GM21528 (cell line): ENCODE measurements at regions not wholly inside any gene's neighbourhood (a gene's known extent, or its start where the extent isn't known, plus 50 kb on each side); places are given as distances from the start of the nearest gene placed in this dataset.

Experiments used
- ATAC-seq: cut with Tn5 transposase; IDR thresholded peaks from one replicate; pipeline ENCODE4 v1.9.1; 2021; ENCODE audit warnings: mild to moderate bottlenecking, moderate library complexity; ENCODE audit not compliant: unreplicated experiment, low FRiP score

DNA sequence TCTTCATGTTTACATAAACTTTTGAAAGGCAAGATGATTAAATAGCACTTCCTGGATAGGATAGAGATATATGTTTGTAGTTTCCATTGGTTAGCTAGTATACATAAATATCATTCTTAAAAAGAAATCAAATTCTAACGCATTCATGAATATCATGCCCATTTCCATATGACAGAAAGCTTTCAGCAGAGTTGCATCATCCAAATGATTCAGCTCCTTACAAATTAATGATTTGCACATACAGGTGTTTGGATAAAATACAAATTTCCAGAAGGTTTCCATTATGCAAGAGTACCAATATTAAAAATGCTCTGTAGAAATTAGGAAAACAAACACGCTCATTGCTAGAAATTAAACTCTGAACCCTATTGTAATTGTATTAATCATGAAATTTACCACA lies 264.4 kb downstream of the FOXG1 start:
- no peak for ATAC-seq

DNA sequence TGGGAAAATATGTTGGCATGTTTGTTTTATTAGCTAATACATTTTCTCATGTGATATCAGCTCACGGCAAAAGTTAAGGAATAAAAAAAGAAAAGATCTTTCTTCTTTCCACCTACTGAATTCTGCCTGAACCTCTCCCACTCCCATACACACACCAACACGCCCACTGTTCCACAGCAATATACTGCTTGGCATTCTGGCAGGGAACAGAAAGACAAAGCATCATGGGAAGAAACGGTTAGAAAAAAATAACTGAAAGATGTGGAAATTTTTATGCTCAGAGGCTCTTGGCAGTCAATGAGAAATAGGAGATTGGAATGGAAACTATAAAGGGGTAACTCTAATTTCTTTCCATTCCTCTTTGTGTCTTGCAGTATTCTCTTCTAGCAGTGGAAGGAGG lies 268.5 kb downstream of the FOXG1 start:
- ATAC-seq = no peak

DNA sequence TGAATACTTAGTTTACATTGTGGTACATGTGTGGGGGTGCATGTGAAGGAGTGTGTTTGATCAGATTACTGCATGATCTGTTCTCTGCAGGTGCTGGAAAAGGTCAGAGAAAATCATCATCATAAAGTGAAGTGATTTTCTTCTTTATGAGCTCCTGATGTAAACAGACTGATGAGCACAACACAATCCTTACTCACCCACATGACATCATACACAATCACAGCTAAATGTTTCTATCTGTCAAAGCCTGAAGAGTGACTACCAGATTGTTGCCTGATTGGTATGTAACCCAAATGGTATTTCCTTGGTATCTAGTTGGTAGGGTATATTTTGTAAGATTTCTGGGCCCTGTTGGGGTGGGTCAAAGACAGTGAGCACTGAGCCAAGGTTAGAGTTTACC lies 270.8 kb downstream of the FOXG1 start:
- ATAC-seq = no peak

DNA sequence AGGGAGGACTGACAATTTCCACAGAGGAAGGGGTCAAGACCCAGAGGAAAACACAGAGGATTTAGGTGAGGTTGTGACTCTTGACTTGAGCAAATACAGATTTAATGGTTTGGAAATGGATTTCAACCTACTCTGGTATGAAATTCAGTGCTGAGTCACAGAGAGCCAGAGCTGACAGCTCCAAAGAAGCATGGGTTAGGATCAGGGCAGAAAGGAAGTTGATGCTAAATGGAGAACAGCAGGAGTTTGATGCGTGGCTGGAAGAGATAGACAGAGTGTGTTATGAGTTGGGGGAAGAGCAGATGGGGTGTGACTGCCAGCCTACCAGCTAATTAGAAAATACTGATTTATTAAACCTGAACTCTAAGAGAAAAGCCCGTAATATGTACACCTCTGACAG lies 272.6 kb downstream of the FOXG1 start:
- no peak for ATAC-seq

DNA sequence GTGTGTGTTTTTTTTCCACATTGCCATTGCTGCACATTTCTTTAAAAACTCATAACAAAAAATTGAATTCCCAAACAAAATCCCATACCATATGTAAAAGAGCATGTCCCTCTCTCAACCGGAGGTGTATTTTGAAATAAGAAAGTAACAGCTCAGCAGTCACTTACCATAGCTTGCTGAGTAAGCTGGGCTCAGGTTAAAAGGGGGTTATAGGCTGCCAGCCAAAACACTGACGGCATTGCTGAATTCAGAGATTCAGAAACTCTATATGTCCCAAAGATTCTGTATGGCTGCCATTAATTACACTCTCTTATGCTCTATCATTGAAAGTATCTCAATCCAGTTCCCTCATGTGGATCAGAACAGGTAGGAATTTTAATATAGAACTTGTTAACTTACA lies 276.0 kb downstream of the FOXG1 start:
- no peak for ATAC-seq

DNA sequence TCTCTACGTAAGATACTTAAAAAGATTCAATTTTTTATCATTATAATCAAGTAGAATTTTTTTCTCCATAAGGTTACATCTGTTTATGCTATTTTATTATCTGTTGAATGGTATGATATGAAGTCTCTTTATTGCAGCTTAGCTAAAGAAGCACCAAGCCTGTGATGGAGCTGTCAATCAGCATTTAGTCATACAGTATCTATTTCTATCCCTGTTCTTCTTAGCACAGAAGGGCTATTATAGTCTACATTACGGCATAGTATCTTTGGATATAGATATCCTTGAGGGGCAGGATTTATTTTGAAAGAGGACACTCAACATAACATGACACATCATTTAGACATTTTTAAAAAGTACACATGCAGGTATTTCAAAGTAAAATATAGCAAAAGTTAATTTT lies 277.1 kb downstream of the FOXG1 start:
- no peak for ATAC-seq

DNA sequence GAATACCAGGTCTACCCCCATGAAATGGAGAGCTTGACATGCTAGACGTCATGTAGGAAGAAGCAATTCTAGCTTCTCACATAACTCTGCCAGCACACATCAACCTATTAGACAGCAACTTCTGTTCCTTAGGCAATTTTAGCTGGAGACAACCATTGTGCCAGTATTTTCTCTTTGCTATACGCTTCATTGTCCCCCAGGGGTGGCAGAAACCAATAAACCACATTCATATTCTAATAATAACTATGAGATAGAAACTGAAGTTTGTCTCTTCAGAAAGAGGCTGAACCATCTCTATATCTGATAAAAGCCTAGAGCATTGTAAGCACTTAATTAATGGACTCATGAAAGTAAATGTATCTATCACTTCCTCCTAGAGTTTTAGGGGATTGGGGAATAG lies 278.6 kb downstream of the FOXG1 start:
- ATAC-seq = no peak

DNA sequence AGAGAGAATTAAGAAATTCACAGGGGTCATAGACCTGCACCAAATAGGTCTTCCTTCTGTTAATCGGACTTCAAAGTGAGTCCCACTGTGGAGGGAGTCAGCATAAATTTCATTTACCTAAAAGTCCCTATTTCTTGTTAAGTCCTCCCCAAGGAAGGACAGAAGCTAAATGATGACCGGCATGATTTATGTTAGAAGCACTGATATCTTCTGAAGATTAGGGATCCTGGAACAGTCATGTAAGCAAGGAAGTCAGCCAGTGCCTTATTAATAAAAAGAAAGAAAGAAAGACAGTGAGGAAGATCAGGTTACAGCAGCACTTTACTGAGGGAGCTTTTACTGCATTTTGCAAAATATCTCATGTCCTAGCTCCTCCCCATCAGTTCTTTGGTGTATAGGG lies 287.5 kb downstream of the FOXG1 start:
- no peak for ATAC-seq

DNA sequence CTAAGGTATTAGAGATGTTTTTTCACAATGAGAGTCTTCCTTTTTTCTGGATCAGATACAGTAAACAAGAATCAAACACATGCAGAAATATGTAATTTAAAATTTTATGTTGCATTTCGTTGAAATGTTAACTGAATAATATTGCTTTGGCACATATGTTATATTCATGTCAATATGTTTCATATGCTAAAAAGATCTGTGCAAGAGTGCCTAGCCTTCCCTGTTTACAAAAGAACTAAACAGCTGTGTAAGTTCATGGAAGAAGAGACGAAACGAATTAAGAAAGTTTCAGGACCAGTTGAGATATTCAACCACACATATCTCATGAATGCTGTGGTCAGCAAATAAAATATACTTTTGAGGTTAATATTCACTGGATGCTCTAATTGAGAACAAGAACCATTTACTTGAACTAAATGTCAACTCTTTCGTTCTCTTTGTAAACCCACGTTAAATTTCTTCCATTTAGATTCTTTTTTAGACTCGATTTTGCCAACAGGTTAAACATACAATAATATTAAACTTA lies 289.5 kb downstream of the FOXG1 start:
- ATAC-seq = no peak

DNA sequence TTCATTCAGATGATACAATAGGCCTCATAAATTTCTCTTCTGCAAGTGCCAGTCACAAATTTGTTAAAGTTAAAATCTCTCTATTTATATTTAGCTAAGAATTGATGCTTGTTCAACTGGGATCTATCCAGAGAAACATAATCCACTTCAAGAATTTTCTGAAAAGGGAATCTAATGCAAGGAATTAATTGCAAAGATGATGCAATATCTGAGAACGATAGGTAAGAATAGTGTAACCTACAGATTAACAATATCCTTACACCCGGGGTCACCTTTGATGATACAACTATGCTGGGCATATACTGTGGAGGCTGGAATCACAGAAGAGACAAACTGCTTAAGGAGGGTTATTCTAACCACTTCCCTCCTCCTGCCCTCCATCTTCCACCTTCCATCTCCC lies 295.1 kb downstream of the FOXG1 start:
- ATAC-seq = no peak

DNA sequence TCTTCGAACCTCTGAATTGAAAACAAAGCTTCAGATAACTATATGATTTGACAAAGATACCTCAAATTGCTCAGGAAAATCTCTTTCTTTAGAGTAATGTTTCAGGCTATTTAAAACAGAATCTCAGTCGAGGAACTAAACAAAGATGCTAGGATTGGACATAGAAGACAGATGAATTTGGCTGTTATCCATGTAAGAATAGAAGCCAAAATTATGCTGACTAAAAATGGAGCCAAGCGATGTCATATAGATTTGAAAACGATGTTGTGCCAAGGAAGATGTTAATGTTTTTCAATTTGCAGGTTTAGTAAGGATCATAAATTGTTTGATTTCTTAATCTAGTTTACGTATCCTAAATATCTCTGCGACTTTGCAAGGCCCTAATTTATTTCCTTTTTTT lies 295.9 kb downstream of the FOXG1 start:
- no peak for ATAC-seq

DNA sequence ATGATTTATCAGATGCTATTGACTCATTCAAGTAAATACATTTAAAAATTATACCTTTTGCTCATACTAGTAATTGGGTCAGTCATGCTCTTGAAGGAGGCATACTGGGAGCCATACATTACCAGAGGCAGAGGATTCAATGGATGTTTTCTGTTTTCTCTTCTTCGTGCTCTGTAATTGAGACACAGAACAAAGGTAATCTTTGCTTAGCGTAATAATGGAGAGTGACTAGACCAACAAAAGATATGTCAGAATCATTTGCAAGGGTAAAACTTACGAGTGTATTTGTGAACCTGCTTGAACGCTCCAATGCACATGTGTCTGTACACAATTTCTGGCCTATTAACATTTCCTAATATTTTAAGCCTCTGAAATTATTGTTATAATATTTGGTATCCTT lies 296.4 kb downstream of the FOXG1 start:
- ATAC-seq = no peak

DNA sequence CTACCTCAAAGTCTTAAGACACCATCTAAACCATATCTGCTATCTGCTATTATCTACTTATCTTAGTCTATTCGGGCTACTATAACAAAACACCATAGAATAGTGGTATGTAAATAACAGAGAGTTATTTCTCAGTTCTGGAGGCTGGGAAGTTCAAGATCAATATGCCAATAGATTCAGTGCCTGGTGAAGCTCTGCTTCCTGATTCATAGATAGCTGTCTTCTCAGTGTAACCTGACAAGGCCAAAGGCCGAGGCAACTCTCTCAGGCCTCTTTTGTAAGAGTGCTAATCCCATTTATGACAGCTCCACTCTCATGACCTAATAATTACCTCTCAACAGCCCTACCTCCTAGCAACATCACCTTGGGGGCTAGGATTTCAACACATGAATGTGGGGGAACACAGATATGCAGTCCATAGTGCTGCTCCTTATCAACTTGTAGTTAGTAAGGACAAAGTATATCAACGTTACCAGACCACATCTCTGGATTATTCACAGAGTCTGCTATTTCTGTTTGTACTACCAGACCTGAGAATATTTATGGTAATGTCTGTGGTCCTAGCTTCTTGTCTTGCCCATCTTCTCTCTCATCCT lies 297.8 kb downstream of the FOXG1 start:
- no peak for ATAC-seq

DNA sequence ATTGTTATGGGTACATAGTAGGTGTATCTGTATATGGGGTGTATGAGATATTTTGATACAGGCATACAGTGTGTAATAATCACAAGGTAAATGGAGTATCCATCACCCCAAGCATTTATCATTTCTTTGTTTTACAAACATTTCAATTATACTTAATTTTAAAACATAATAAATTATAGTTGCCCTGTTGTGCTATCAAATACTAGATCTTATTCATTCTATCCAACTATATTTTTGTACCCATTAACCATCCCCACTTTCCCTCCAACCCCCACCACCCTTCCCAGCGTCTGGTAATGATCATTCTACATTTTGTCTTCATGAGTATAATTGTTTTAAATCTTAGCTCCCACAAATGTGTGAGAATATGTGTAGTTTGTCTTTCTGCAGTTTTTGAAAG lies 302.6 kb downstream of the FOXG1 start:
- no peak for ATAC-seq

DNA sequence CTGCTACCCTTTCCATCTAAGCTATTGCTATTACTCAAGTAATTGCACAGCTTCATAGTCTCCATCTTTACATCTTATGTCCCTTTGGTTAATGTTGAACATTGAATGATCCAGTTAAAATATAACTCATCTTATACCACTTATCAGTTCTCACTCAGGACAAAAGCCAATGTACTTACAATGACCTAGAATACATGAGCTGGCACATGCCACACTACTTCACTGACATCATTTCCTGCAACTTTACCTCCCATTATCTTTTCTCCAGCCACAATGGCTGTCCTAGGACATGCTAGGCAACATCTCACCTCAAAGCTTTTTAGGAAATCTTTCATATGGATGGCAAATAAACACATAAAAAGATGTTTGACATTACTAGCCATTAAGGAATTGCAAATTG lies 309.2 kb downstream of the FOXG1 start:
- ATAC-seq = no peak

DNA sequence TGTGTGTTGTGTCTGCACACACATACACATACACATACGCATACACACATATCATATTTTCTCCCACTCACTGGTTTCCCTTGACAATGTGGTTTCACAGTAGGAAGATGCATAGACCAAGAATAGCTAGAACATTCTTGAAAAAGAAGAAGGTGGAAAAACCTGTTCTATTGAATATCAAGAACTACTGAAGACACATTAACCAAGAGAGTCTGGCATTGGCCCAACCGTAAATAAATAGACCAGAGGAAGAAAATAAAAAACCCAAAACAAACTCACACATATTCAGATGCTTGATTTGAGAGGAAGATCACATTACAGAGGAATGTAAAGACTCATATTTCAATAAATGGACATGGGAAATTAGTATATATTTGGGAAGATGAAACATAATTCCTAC lies 311.3 kb downstream of the FOXG1 start:
- no peak for ATAC-seq

DNA sequence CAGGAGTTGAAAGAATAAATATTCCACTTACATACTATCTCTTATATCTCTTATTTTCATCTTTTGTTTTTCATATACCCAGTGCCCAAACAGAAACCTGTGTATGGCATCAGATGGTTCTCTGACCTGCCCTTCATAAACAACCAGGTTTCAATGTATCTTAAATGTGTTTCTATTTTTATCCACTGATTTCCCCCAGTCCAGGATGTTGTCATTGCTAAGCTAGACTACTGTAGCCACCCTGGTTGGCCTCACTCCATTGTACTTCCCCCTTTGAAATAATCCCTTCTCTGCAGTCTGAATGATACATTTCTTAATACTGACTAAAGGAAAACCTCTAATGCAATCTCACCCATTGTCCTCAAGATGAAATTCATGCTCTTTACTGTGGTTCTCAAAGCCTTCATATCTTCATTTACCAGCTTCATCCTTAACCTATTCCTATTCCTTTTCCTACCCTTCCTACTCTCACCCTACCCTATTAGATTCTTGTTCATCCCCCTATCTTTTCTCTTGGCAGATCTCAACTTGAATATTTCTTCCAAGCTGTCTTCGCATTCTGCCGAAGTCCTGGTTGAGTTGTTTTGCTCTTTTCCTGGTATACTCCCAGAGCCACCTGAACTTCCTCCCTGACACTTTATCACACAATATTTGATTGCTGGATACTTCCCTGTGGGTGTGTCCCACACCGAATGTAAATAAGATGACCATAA lies 312.4 kb downstream of the FOXG1 start:
- no peak for ATAC-seq

DNA sequence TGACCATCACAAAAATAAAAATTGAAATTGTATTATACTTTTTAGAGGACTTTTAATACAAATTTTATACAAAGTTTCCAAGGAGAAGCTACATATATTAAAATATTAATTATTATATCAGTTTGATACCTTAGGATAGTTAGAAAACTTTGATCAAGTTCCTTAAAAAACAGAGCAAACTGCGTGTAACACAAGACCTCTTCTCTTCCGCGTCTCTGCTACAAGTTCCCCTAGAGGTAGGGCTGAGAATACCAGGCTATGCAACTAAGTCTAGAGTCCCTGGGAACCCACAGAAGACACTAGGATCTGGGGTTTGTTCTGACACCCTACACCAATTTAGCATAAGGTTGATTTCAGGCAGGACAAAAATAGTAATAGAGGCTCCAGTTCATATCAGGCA lies 319.0 kb downstream of the FOXG1 start:
- ATAC-seq = no peak

DNA sequence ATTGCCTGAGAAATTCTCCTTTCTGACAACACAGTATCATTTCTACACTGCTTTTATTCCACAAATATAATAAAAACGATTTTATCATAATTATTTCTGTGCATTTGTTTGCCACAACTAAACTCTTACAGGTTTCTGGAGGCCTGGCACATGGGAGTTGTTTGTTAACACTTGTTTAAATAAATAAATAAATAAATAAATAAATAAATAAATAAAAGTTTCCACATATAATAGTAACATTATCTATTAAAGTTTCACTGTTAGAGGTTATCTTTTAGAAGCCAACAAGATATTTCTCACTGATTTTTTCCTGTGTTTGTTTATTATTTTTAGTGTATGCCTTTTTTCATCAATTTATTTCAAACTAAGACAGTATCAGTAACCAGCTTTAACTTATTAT lies 323.3 kb downstream of the FOXG1 start:
- ATAC-seq = no peak

DNA sequence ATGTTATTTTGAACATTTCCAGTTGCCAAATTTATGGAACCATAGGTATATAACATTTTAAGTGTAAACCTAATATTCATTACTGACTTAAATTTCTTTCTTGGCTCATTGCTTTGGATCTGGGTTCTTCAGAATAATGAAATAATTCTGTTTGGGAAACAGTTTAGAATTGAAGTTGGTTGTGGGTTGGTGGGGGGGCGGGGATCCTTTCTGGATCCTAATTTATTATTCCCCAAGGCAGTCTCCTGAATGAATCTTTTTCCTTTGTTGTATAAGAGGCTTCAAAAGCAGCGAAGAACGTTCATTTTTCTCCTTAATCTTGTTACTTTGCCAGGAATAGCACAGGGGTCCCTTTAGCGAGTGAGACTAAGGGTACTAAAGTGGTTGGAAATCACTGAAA lies 325.5 kb downstream of the FOXG1 start:
- no peak for ATAC-seq

DNA sequence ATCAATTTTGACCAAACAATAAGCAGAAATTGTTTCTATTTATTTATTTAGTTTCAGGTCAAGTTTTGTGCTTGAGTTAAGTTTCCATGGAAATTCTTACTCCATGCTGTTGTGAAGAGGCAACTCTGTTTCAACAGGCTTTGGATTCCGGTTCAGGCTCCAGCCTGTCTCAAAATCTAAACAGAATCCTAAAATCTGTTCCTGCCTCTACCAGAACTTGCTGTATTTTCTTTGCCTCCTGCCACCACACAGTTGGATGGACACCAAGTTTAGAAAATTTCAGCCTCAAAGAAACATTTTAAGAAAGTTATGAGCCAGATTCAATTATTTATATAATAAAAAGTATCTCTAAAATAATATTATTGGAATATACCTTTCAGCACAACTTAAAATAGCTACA lies 330.9 kb downstream of the FOXG1 start:
- ATAC-seq = no peak

DNA sequence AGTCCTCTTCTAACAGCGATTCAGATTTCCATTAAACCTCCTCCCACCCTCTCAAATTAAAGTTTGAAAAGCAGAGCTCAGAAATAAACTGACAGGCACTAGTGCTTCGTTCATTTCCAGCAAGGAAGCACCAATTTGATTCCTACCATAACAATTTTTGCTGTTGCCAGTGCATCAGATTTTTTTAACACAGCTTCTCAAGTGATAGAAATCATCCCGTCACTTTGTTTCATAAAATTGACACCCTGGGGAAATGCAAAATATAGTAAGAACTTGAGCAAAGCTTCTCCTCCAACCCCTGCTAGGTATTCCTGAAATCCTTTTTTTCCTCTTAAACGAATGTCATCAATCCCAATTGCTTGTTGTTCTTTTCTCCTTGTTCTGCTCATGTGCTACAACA lies 332.1 kb downstream of the FOXG1 start:
- ATAC-seq = no peak
